ENCODE measurements at regions not wholly inside any gene's neighbourhood (a gene's known extent, or its start where the extent isn't known, plus 50 kb on each side); places are given as distances from the start of the nearest gene placed in this dataset.

GRCh38 chr11:11004069-11004468 is 146.2 kb upstream of the ZBED5 start:
- TF ChIP-seq, protein P1, sequence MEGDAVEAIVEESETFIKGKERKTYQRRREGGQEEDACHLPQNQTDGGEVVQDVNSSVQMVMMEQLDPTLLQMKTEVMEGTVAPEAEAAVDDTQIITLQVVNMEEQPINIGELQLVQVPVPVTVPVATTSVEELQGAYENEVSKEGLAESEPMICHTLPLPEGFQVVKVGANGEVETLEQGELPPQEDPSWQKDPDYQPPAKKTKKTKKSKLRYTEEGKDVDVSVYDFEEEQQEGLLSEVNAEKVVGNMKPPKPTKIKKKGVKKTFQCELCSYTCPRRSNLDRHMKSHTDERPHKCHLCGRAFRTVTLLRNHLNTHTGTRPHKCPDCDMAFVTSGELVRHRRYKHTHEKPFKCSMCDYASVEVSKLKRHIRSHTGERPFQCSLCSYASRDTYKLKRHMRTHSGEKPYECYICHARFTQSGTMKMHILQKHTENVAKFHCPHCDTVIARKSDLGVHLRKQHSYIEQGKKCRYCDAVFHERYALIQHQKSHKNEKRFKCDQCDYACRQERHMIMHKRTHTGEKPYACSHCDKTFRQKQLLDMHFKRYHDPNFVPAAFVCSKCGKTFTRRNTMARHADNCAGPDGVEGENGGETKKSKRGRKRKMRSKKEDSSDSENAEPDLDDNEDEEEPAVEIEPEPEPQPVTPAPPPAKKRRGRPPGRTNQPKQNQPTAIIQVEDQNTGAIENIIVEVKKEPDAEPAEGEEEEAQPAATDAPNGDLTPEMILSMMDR (conservative IDR thresholded peaks at IDR 0.05; ENCODE audit: low read depth, low read length): no peak
- no peak for TF ChIP-seq EZH2 (IDR thresholded peaks at IDR 0.05; ENCODE audit: borderline replicate concordance, low read depth, low read length, poor library complexity, severe bottlenecking)

Measured in A673 (cell line).